Natural killer cell treated with Interleukin-12 subunit alpha and Interleukin-12 subunit beta and Interleukin-15 and Interleukin-18, amount 100 ng/mL, for 72 hours (primary cell): ENCODE measurements at regions not wholly inside any gene's neighbourhood (a gene's known extent, or its start where the extent isn't known, plus 50 kb on each side); places are given as distances from the start of the nearest gene placed in this dataset.
A peak's percentile ranks its signal among the peaks of the same experiment; 100 is the strongest.

Source experiments
- ATAC-seq, 2 donors: fragments of 150-1000 bp; cut with Tn5 transposase in 1 of 2; sonication (Bioruptor Pico), chemical (Tn5 transposase) in 1 of 2; 2 replicates each; pipeline ENCODE4 v1.10.0; 2021
- DNase-seq: peaks from one replicate; pipeline ENCODE4 v3.0.0; 2022; ENCODE audit warnings: low spot score
- H3K27ac Mint-ChIP-seq, 2 donors: 1 replicate in 1 of 2; 2 replicates in 1 of 2; pipeline ENCODE4 v1.8.0; 2022; ENCODE audit warnings: mixed read lengths in 2 of 2, mild to moderate bottlenecking in 1 of 2, moderate library complexity in 1 of 2
- H3K27me3 Mint-ChIP-seq, 2 donors: 1 replicate in 1 of 2; 2 replicates in 1 of 2; pipeline ENCODE4 v1.8.0; 2022; ENCODE audit warnings: mixed read lengths in 2 of 2
- H3K36me3 Mint-ChIP-seq: one replicate; pipeline ENCODE4 v1.8.0; 2022; ENCODE audit warnings: mixed read lengths
- H3K4me1 Mint-ChIP-seq, 2 donors: 1 replicate in 1 of 2; 2 replicates in 1 of 2; pipeline ENCODE4 v1.8.0; 2022; ENCODE audit warnings: low read depth in 2 of 2, mixed read lengths in 2 of 2, mild to moderate bottlenecking in 1 of 2
- H3K4me3 Mint-ChIP-seq: one replicate; pipeline ENCODE4 v1.8.0; 2022; ENCODE audit warnings: mixed read lengths
- H3K9me3 Mint-ChIP-seq: 2 replicates; pipeline ENCODE4 v1.8.0; 2022; ENCODE audit warnings: mixed read lengths

DNA sequence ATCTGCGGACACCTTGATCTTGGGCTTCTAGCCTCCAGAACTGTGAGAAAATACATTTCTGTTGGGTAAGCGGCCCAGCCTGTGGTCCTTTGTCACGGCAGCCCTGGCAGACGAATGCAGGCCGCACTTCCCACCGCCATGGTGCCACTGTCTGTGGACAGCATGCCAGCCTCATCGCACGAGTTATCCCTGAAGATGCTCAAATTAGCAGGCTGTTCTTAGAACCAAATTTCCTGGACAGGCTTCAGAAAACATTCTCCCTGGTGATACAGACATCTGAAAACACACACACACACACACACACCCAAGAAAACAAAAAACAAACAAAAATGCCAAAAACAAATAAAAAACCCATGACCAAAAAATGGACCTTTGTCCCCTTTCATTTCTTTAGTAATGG, 343.5 kb upstream of the GATB start:
- Mint-ChIP-seq H3K27ac (peak overlapping the region in 1 of 2 donors; percentile 93), H3K36me3 (no peaks in the 10 kb centered on the region), H3K4me3 (no peak overlapping the region), H3K4me1 (peaks cover 50 to 66% of the 10 kb centered on the region in 2 donors), H3K9me3 (no peaks in the 10 kb centered on the region), H3K27me3 (no peaks in the 10 kb centered on the region)
- no peak for ATAC-seq
- no peak for DNase-seq

DNA sequence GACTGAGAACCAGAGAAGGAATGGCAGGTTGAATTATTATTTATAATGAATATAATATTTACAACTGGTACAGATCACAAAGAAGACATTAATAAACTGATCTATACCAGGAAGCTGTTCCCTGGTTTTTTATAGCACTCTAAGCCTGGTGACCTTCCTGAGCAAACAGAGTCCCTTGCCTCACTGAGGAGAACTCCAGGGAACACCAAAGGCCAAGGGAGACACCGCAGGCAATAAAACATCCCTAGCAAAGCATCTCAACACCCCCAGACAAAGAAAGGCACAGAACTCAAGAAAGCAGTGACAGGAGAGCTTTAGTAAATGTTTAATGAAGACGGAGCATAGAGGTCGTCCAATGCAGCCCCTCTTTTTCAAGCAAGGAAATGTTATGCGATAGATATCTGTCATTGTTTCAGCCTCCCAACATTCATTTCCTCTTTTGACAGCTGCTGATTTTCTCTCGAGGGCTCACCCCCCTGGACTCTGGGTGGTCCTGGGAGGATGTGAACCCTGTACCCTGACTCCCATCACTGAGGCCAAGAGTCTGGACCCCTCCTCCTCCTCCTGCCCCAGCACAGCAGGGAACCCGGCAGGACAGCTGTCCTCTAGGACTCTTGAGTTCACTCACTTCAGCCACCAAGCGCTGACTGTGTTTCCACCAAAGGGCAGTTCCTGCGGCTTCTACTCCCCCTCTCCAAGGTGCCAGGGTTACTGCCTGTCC, 342.5 kb upstream of the GATB start:
- Mint-ChIP-seq H3K27ac (peak overlapping the region; percentile 90 to 93), H3K4me3 (peak overlapping the region; percentile 17), H3K4me1 (peaks cover 50 to 70% of the 10 kb centered on the region in 2 donors), H3K27me3 (no peaks in the 10 kb centered on the region), H3K36me3 (no peaks in the 10 kb centered on the region), H3K9me3 (no peaks in the 10 kb centered on the region)
- ATAC-seq = no peak
- no peak for DNase-seq

DNA sequence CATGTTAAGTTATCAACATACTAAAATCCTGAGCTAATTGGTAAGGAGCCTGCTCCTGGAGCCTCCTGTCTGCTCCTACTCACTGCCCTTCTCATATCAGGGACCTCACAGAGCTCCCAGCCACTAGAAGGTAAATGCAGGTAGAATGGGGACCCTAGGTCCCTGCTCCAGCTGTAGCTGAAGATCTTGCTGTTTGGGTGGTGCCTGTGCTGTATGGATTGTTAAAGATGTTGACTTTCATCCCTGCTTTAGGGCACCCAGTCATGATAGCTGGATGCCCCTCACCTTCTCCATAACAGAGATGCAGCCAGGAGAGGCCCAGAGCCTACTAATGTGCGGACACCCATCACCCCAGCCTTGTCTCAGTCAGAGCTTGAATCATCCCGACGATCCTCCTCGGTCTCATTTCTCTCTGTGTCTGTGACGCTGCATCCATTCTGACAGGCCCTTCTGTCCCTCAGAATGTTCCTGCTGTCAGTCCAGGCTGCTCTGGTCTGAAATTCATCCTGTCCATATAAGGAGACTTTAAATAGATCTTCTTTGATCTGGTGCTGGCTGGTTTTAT, 341.7 kb upstream of the GATB start:
- Mint-ChIP-seq H3K27ac (peak overlapping the region; percentile 90 to 93), H3K4me3 (peak overlapping the region; percentile 17), H3K9me3 (no peaks in the 10 kb centered on the region), H3K4me1 (peaks cover 52 to 70% of the 10 kb centered on the region in 2 donors), H3K27me3 (no peaks in the 10 kb centered on the region), H3K36me3 (no peaks in the 10 kb centered on the region)
- no peak for ATAC-seq
- no peak for DNase-seq

DNA sequence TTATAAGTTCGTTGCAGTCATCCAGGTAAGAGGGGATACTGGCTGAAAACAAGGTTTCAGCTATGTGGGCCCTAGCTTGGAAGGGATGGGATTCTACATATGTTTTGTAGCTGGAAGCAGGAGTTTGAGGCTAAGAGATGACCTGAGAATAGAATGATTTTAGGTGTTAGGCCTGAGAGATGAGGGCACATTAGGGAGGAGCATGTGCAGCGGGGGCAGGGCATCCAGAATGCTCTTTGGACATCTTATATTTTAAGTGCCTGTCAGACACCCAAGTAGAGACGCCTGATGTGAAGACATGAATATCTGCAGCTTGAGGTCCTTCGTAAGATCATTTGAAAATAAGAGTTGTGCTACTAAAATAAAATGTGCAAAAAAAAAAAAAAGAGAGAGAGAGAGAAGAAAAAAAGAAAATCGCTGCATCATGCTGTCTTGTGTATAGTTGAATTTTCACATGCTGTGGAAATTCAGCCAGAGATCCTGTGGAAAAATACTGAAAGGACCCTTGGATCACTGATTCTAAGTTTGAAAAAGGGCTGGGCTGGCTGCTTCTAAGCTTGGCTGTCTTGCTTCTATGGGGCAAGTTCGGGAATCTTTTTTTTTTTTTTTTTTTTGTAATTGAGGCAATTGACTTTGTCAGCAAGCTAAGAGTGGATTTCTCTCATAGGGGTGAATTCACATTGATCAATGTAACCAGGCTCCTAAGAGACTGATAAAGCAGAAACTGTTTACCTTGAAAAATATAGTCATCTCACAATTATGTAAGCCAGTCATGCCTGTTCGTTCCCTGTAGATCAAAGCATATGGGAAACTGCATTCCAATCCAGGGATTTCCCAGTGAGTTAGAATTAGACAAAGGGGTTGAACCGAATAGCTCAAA, 341.0 kb upstream of the GATB start:
- no peak for DNase-seq
- H3K4me1 Mint-ChIP-seq = peaks cover 57 to 71% of the 10 kb centered on the region in 2 donors
- no peaks in the 10 kb centered on the region for H3K9me3 Mint-ChIP-seq
- ATAC-seq = no peak
- no peaks in the 10 kb centered on the region for H3K27me3 Mint-ChIP-seq
- H3K4me3 Mint-ChIP-seq = peak overlapping the region; percentile 6
- H3K27ac Mint-ChIP-seq = peak overlapping the region; percentile 90 to 93
- H3K36me3 Mint-ChIP-seq = no peaks in the 10 kb centered on the region

DNA sequence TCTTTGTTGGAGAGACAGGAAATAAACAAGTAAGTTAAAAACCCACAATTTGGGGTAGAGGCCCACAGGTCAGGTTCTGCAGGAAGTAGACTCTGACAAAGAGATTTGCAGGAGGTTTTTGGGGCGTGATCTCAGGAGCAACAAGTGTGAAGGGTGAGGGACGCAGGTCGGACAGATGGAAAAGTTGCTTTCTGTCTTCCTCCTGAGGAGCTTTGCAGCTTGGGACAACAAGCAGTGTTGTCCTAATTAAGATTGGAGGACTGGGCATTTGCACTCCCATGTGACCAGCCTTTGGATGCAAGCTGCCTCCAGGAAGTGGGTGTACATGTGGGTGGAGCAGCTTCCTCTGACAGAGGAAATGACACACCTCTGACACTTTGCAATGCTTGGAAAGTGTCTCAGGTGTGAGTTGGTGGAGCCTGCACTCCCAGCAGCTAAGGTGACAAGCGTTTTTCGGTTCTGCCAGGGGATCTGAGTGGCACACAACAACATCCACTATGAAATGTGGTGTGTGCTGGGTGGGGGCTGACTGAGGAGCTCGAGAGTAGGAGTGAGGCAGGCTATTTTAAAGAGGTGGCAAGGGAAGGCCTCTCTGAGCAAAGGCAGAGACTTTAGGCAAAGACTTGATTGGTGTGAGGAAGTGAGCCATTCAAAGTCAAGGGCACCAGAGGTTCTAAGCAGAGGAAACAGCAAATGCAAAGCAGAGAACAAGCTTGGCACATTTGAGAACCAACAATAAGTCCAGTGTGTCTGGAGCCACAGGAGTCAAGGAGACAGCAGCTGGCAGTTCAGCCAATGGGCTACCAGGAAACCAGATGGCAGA, 339.8 kb upstream of the GATB start:
- Mint-ChIP-seq H3K4me3 (peak overlapping the region; percentile 84), H3K9me3 (no peaks in the 10 kb centered on the region), H3K27me3 (no peaks in the 10 kb centered on the region), H3K27ac (peak overlapping the region; percentile 90 to 93), H3K4me1 (peaks cover 49 to 65% of the 10 kb centered on the region in 2 donors), H3K36me3 (no peaks in the 10 kb centered on the region)
- no peak for DNase-seq
- ATAC-seq = peak; percentile 78 to 88

GRCh38 chr4:152099981-152100378, 339.2 kb upstream of the GATB start:
- Mint-ChIP-seq H3K9me3 (no peaks in the 10 kb centered on the region), H3K27me3 (no peaks in the 10 kb centered on the region), H3K36me3 (no peaks in the 10 kb centered on the region), H3K4me1 (peaks cover 49 to 68% of the 10 kb centered on the region in 2 donors), H3K4me3 (peak overlapping the region; percentile 84), H3K27ac (peak overlapping the region; percentile 90 to 93)
- no peak for DNase-seq
- ATAC-seq = no peak

DNA sequence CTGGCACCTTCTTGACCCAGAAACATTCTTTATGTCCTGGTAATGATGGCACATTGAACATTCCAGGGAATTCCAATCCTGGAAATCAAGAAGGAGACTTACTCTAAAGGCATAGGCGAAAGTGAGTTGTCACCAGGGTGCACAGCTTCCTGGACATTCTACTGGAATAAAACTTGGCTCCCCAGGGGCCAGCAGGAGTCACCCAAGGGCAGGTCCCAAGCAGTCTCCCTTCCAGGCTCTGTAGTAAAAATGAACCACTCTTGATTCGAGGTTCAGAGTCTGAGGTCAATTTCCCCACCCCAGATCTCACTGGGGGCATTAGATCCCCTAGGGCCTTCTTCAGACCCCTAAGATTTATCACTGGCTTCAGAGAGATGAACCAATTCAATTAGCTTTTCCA, 338.7 kb upstream of the GATB start:
- Mint-ChIP-seq H3K36me3 (no peaks in the 10 kb centered on the region), H3K27ac (peak overlapping the region; percentile 90 to 93), H3K27me3 (no peaks in the 10 kb centered on the region), H3K9me3 (no peaks in the 10 kb centered on the region), H3K4me3 (peak overlapping the region; percentile 84), H3K4me1 (peaks cover 48 to 65% of the 10 kb centered on the region in 2 donors)
- DNase-seq = no peak
- no peak for ATAC-seq

GRCh38 chr4:152099061-152099425, 338.2 kb upstream of the GATB start:
- H3K27me3 Mint-ChIP-seq = no peaks in the 10 kb centered on the region
- no peaks in the 10 kb centered on the region for H3K9me3 Mint-ChIP-seq
- no peak for DNase-seq
- H3K36me3 Mint-ChIP-seq = no peaks in the 10 kb centered on the region
- ATAC-seq = no peak
- H3K27ac Mint-ChIP-seq = peak overlapping the region; percentile 90 to 93
- peaks cover 48 to 62% of the 10 kb centered on the region in 2 donors for H3K4me1 Mint-ChIP-seq
- no peak overlapping the region for H3K4me3 Mint-ChIP-seq

DNA sequence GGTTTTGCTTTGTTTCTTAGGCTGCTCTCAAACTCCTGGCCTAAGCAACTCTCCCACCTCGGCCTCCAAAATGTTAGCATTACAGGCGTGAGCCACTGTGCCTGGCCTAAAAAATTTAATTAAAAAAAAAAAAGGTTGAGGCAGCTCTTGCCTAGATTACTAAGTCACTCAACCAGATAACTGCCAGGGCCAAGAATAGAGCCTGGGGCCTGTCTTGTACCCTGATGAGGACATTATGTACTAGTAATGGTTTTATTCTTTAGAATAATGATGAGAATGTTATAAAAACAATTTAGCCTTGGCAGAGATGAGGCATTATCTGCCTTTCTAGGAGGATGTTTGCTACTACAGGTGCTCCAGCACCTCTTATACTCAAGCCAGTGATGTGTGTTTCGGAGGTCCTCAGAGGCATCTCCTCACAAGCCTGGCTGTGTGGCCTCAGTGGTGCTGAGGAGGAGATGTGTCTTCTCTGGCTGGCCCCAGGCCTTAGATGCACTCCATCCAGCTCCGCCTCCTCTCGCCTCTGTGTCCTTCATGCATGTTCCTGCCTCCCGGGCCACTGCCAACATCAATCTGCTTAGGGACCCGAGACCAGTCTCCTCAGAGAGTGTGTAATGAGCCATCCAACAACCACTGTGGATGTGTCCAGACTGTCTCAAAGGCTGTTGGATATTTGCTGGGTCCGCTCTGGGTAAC, 337.7 kb upstream of the GATB start:
- Mint-ChIP-seq H3K27ac (peak overlapping the region; percentile 90 to 93), H3K27me3 (no peaks in the 10 kb centered on the region)
- ATAC-seq = no peak

GRCh38 chr4:152097371-152097770, 336.6 kb upstream of the GATB start:
- peaks cover 39 to 53% of the 10 kb centered on the region in 2 donors for H3K4me1 Mint-ChIP-seq
- H3K36me3 Mint-ChIP-seq = no peaks in the 10 kb centered on the region
- ATAC-seq (no peak), DNase-seq (no peak)
- H3K4me3 Mint-ChIP-seq = no peak overlapping the region
- H3K27ac Mint-ChIP-seq = peak overlapping the region in 1 of 2 donors; percentile 12
- H3K9me3 Mint-ChIP-seq = no peaks in the 10 kb centered on the region
- no peaks in the 10 kb centered on the region for H3K27me3 Mint-ChIP-seq

More for the DNA sequence above, 337.7 kb upstream of the GATB start:
- DNase-seq = no peak
- no peaks in the 10 kb centered on the region for H3K9me3 Mint-ChIP-seq
- H3K36me3 Mint-ChIP-seq = no peaks in the 10 kb centered on the region
- peaks cover 48 to 60% of the 10 kb centered on the region in 2 donors for H3K4me1 Mint-ChIP-seq
- no peak overlapping the region for H3K4me3 Mint-ChIP-seq

DNA sequence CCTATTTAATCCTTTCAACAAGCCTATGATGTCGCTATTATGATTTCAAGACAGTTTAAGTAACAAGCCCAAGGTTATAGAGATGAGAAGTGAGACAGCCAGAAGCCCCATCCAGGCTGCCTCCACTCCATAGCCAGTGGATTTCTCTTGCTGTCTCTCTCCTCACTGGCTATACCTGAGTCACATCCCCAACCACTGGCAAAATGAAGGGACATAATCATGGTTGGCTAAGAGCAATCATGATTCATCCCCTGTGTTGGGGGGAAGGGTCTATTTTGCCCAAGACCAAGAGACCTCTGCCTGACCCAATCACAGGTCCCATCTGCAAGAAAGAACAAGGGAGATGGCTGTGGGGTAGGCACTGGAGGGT, 334.9 kb upstream of the GATB start:
- no peak overlapping the region for H3K27ac Mint-ChIP-seq
- ATAC-seq = no peak
- H3K4me1 Mint-ChIP-seq = peaks cover 24 to 36% of the 10 kb centered on the region in 2 donors
- no peak overlapping the region for H3K4me3 Mint-ChIP-seq
- no peaks in the 10 kb centered on the region for H3K27me3 Mint-ChIP-seq
- H3K9me3 Mint-ChIP-seq = no peaks in the 10 kb centered on the region
- H3K36me3 Mint-ChIP-seq = no peaks in the 10 kb centered on the region
- no peak for DNase-seq

DNA sequence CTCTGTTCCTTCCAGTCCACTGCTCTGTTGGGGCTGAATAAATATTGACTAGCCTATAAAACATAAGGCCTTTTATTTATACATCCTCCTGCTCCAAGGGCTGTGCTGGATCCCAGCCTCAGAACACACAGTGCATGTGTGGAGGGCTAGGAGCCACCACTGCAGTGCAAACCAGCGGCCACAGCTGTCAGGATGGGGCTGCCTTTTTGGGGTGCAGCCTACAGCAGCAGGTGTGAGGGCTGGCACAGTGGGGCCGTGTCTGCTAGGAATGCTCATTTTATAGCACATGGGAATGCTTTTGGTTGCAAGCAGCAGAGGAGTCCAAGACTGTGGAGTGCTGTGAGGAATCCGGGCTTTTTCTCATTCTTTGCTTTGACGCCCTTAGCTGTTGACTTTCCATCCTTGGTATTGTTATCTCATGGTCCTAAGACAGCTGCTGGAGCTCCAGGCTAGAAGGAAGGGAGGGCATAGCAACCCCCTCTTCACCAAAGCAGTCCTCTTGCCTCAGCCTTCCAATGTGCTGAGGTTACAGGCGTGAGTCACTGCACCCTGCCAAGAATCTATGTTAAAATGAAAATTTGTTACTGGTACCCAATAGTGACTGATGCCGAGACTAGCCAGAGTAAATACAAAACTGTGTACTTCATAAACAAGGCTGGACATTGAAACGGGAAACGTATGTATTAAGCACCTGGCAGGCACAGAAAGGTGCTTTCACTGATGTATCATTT, 334.3 kb upstream of the GATB start:
- H3K36me3 Mint-ChIP-seq = no peaks in the 10 kb centered on the region
- H3K27ac Mint-ChIP-seq = no peak overlapping the region
- DNase-seq = no peak
- ATAC-seq = no peak
- H3K27me3 Mint-ChIP-seq = no peaks in the 10 kb centered on the region
- H3K4me3 Mint-ChIP-seq = no peak overlapping the region
- peaks cover 18 to 31% of the 10 kb centered on the region in 2 donors for H3K4me1 Mint-ChIP-seq
- H3K9me3 Mint-ChIP-seq = no peaks in the 10 kb centered on the region
